WTC11 (cell line): ENCODE measurements at regions not wholly inside any gene's neighbourhood (a gene's known extent, or its start where the extent isn't known, plus 50 kb on each side); places are given as distances from the start of the nearest gene placed in this dataset.

Experiments used
- ATAC-seq: fragments of 200-7000 bp; cut with Tn5 transposase; 2 replicates; pipeline ENCODE4 v1.10.0; 2021; ENCODE audit warnings: mild to moderate bottlenecking, moderate library complexity
- CTCF ChIA-PET: fragments of 300-600 bp; sonication (Branson Sonifier 250); formaldehyde crosslinking; loops from one replicate; lab custom pipeline; 2021; ENCODE audit warnings: antibody characterized with exemption; lab: Charles Lee
- POLR2A ChIA-PET: fragments of 350-600 bp; sonication (Branson Sonifier 250); formaldehyde crosslinking; loops from one replicate; lab custom pipeline; 2021; ENCODE audit warnings: antibody characterized with exemption; lab: Charles Lee
- DNase-seq: peaks from one replicate; pipeline ENCODE4 v3.0.0; 2021; ENCODE audit warnings: low spot score
- H3K27ac Mint-ChIP-seq: 2 replicates; pipeline ENCODE4 v1.8.0; 2021; ENCODE audit warnings: mixed read lengths
- H3K27me3 Mint-ChIP-seq: 2 replicates; pipeline ENCODE4 v1.8.0; 2021; ENCODE audit warnings: low read depth, mild to moderate bottlenecking, moderate library complexity, mixed read lengths
- H3K36me3 Mint-ChIP-seq: 2 replicates; pipeline ENCODE4 v1.8.0; 2021; ENCODE audit warnings: mixed read lengths
- H3K4me1 Mint-ChIP-seq: 2 replicates; pipeline ENCODE4 v1.8.0; 2022; ENCODE audit warnings: mixed read lengths
- H3K4me3 Mint-ChIP-seq: 2 replicates; pipeline ENCODE4 v1.8.0; 2021; ENCODE audit warnings: mild to moderate bottlenecking, moderate library complexity, mixed read lengths
- H3K9me3 Mint-ChIP-seq: 2 replicates; pipeline ENCODE4 v1.8.0; 2021; ENCODE audit warnings: mixed read lengths
- ARID4B ChIP-seq: sonication (generic); formaldehyde crosslinking; IDR thresholded peaks from 2 replicates; pipeline ENCODE4 v1.8.0; 2023; ENCODE audit warnings: missing genetic modification reagents, mild to moderate bottlenecking, borderline replicate concordance
- ATF2 ChIP-seq: sonication (generic); formaldehyde crosslinking; IDR thresholded peaks from 2 replicates; pipeline ENCODE4 v1.8.1; 2022; ENCODE audit warnings: low read depth, missing genetic modification reagents, borderline replicate concordance
- CREB1 ChIP-seq: sonication (generic); formaldehyde crosslinking; IDR thresholded peaks from 2 replicates; pipeline ENCODE4 v1.8.0; 2023; ENCODE audit warnings: mild to moderate bottlenecking, missing genetic modification reagents
- ELF4 ChIP-seq: sonication (generic); formaldehyde crosslinking; IDR thresholded peaks from 2 replicates; pipeline ENCODE4 v1.8.1; 2022; ENCODE audit warnings: low read depth, mild to moderate bottlenecking, moderate library complexity, missing genetic modification reagents
- FOXJ3 ChIP-seq: sonication (generic); formaldehyde crosslinking; IDR thresholded peaks from 2 replicates; pipeline ENCODE4 v1.9.0; 2021; ENCODE audit warnings: missing genetic modification reagents, mild to moderate bottlenecking, borderline replicate concordance
- FOXP4 ChIP-seq: sonication (generic); formaldehyde crosslinking; IDR thresholded peaks from 2 replicates; pipeline ENCODE4 v1.8.0; 2022; ENCODE audit warnings: mild to moderate bottlenecking, missing genetic modification reagents
- GABPB1 ChIP-seq: sonication (generic); formaldehyde crosslinking; IDR thresholded peaks from 2 replicates; pipeline ENCODE4 v1.8.1; 2023; ENCODE audit warnings: mild to moderate bottlenecking, missing genetic modification reagents
- JAZF1 ChIP-seq: fragments of 250-450 bp; sonication (Bioruptor Pico); IDR thresholded peaks from 2 replicates; pipeline ENCODE4 v1.9.0; 2021; ENCODE audit warnings: moderate library complexity, mild to moderate bottlenecking, inconsistent platforms
- JUN ChIP-seq: sonication (generic); formaldehyde crosslinking; IDR thresholded peaks from 2 replicates; pipeline ENCODE4 v1.8.0; 2023; ENCODE audit warnings: mild to moderate bottlenecking, missing genetic modification reagents
- RELA ChIP-seq: sonication (generic); formaldehyde crosslinking; IDR thresholded peaks from 2 replicates; pipeline ENCODE4 v1.8.1; 2022; ENCODE audit warnings: missing genetic modification reagents, mild to moderate bottlenecking, borderline replicate concordance
- SMAD3 ChIP-seq: sonication (generic); formaldehyde crosslinking; IDR thresholded peaks from 2 replicates; pipeline ENCODE4 v1.8.0; 2022; ENCODE audit warnings: missing genetic modification reagents, mild to moderate bottlenecking, borderline replicate concordance
- TEAD1 ChIP-seq: sonication (generic); formaldehyde crosslinking; IDR thresholded peaks from 2 replicates; pipeline ENCODE4 v1.8.0; 2022; ENCODE audit warnings: mild to moderate bottlenecking, missing genetic modification reagents
- TEAD4 ChIP-seq: sonication (generic); formaldehyde crosslinking; IDR thresholded peaks from 2 replicates; pipeline ENCODE4 v1.8.0; 2022; ENCODE audit warnings: mild to moderate bottlenecking, missing genetic modification reagents
- ZNF121 ChIP-seq: sonication (generic); formaldehyde crosslinking; IDR thresholded peaks from 2 replicates; pipeline ENCODE4 v1.8.0; 2023; ENCODE audit warnings: missing genetic modification reagents
- ZNF263 ChIP-seq: sonication (generic); formaldehyde crosslinking; IDR thresholded peaks from 2 replicates; pipeline ENCODE4 v1.8.1; 2022; ENCODE audit warnings: low read depth, mild to moderate bottlenecking, moderate library complexity, missing genetic modification reagents
- TF ChIP-seq, protein P1 (sequence below): fragments of 250-450 bp; sonication (Bioruptor Pico); IDR thresholded peaks from 2 replicates; pipeline ENCODE4 v1.9.0; 2021; ENCODE audit warnings: moderate library complexity, mild to moderate bottlenecking, inconsistent platforms, borderline replicate concordance

- Mint-ChIP-seq H3K4me1 (no peaks in the 10 kb centered on the region), H3K27me3 (no peaks in the 10 kb centered on the region), H3K36me3 (no peaks in the 10 kb centered on the region), H3K27ac (no peak overlapping the region), H3K4me3 (no peak overlapping the region), H3K9me3 (peaks cover 10% of the 10 kb centered on the region)
- ATAC-seq: no peak
- DNase-seq: no peak
- no peak for TF ChIP-seq GABPB1 (CRISPR knock-in tag)
- no peak for TF ChIP-seq FOXJ3 (CRISPR knock-in tag)
- no peak for TF ChIP-seq FOXP4 (CRISPR knock-in tag)
- no peak for TF ChIP-seq ARID4B (CRISPR knock-in tag)
- TF ChIP-seq TEAD4 (CRISPR knock-in tag): no peak
- TF ChIP-seq SMAD3: no peak
- no peak for TF ChIP-seq JAZF1 (CRISPR knock-in tag)
- TF ChIP-seq CREB1 (CRISPR knock-in tag): no peak
- no peak for TF ChIP-seq ELF4
- TF ChIP-seq ZNF263 (CRISPR knock-in tag): no peak
- TF ChIP-seq TEAD1 (CRISPR knock-in tag): no peak
- TF ChIP-seq, protein P1, sequence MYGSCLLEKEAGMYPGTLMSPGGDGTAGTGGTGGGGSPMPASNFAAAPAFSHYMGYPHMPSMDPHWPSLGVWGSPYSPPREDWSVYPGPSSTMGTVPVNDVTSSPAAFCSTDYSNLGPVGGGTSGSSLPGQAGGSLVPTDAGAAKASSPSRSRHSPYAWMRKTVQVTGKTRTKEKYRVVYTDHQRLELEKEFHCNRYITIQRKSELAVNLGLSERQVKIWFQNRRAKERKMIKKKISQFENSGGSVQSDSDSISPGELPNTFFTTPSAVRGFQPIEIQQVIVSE (CRISPR knock-in tag): no peak
- CTCF ChIA-PET: no interaction called here
- POLR2A ChIA-PET: no interaction called here
Observed at GRCh38 chr4:117965622-117966021, 68.7 kb upstream of the NDST3 start.

GRCh38 chr4:117968606-117969005 is 65.7 kb upstream of the NDST3 start:
- peaks cover 10% of the 10 kb centered on the region for H3K9me3 Mint-ChIP-seq
- H3K4me3 Mint-ChIP-seq: no peak overlapping the region
- H3K27ac Mint-ChIP-seq: no peak overlapping the region
- CTCF ChIA-PET: interaction anchor here (1.6 kb wide), 1 partner anchor 196 kb away, joined by 4 read pairs; no protein-coding TSS in a partner anchor
- H3K4me1 Mint-ChIP-seq: no peaks in the 10 kb centered on the region
- no peaks in the 10 kb centered on the region for H3K36me3 Mint-ChIP-seq
- no peaks in the 10 kb centered on the region for H3K27me3 Mint-ChIP-seq
- ATAC-seq (no peak), DNase-seq (no peak)
- POLR2A ChIA-PET: interaction anchor here (1.2 kb wide), 1 partner anchor 40 kb away, joined by 3 read pairs; no protein-coding TSS in a partner anchor
- TF ChIP-seq JUN (CRISPR knock-in tag) (no peak), RELA (CRISPR knock-in tag) (no peak), ATF2 (CRISPR knock-in tag) (no peak), ZNF121 (CRISPR knock-in tag) (no peak)
